K562 (cell line): ENCODE measurements at regions not wholly inside any gene's neighbourhood (a gene's known extent, or its start where the extent isn't known, plus 50 kb on each side); places are given as distances from the start of the nearest gene placed in this dataset.

Experiments used
- BRD9 ChIP-seq: fragments of 450-650 bp; IDR thresholded peaks from 2 replicates; pipeline ENCODE4 v1.6.1; 2018; ENCODE audit warnings: low read depth; ENCODE audit not compliant: partially characterized antibody
- CTCF ChIP-seq, 3 experiments: IDR thresholded peaks in 2 of 3; conservative IDR thresholded peaks in 1 of 3; 2 replicates each; pipeline ENCODE4 v1.5.1; 2011 to 2012; ENCODE audit warnings: low read length in 3 of 3, mild to moderate bottlenecking in 3 of 3, control low read depth in 2 of 3, improper control_type of control experiment in 1 of 3, inconsistent platforms in 1 of 3, low read depth in 1 of 3, mixed read lengths in 1 of 3, moderate library complexity in 1 of 3; ENCODE audit not compliant: insufficient read depth in 2 of 3
- EP300 ChIP-seq: IDR thresholded peaks from 2 replicates; pipeline ENCODE4 v1.6.1; 2012; ENCODE audit warnings: low read length, improper control_type of control experiment
- GABPA ChIP-seq: fragments of 200-800 bp; sonication (Bioruptor generic); conservative IDR thresholded peaks from 2 replicates; pipeline ENCODE4 v1.6.1; 2016; ENCODE audit warnings: low read depth, missing genetic modification characterization, missing compliant biosample characterization
- GABPB1 ChIP-seq: sonication (generic); formaldehyde crosslinking; IDR thresholded peaks from 2 replicates; pipeline ENCODE4 v1.8.0; 2022; ENCODE audit warnings: mild to moderate bottlenecking, missing genetic modification reagents
- HDAC6 ChIP-seq: IDR thresholded peaks from 2 replicates; pipeline ENCODE4 v1.6.1; 2012; ENCODE audit warnings: low read depth, mild to moderate bottlenecking, control low read depth, inconsistent platforms, low read length, moderate library complexity
- MAFF ChIP-seq: IDR thresholded peaks from 2 replicates; pipeline ENCODE4 v1.6.1; 2012; ENCODE audit warnings: low read length, improper control_type of control experiment
- MAFK ChIP-seq: IDR thresholded peaks from 2 replicates; pipeline ENCODE4 v1.6.1; 2011; ENCODE audit warnings: low read length, improper control_type of control experiment
- POLR2AphosphoS5 ChIP-seq: IDR thresholded peaks from 2 replicates; pipeline ENCODE4 v1.6.1; 2011; ENCODE audit warnings: mild to moderate bottlenecking, low read depth, low read length, moderate library complexity; ENCODE audit not compliant: control insufficient read depth, insufficient read depth
- RAD21 ChIP-seq, 2 experiments: fragments of 250-450 bp in 1 of 2; fragments of 450-650 bp in 1 of 2; sonication (Bioruptor Pico) in 1 of 2; formaldehyde crosslinking in 1 of 2; IDR thresholded peaks in 1 of 2; conservative IDR thresholded peaks in 1 of 2; 2 replicates each; pipeline versions ENCODE4 v1.4.0 to v1.8.0; 2020 to 2022; ENCODE audit warnings: mild to moderate bottlenecking in 2 of 2, moderate library complexity in 1 of 2
- SMARCA4 ChIP-seq: fragments of 450-650 bp; IDR thresholded peaks from 2 replicates; pipeline ENCODE4 v1.6.1; 2016
- SP1 ChIP-seq: sonication (generic); formaldehyde crosslinking; IDR thresholded peaks from 2 replicates; pipeline ENCODE4 v1.8.1; 2022; ENCODE audit warnings: mild to moderate bottlenecking, missing genetic modification reagents
- USF2 ChIP-seq: sonication (generic); formaldehyde crosslinking; IDR thresholded peaks from 2 replicates; pipeline ENCODE4 v1.5.0; 2020; ENCODE audit warnings: missing genetic modification reagents
- ZMIZ1 ChIP-seq, 2 experiments: fragments of 150-350 bp in 1 of 2; IDR thresholded peaks; 2 replicates each; pipeline ENCODE4 v1.6.1; 2012 to 2016; ENCODE audit warnings: low read depth in 2 of 2, low read length in 2 of 2, mild to moderate bottlenecking in 1 of 2, moderate library complexity in 1 of 2

GRCh38 chr7:30232391-30232790 lies 52.0 kb upstream of the ZNRF2 start:
- TF ChIP-seq POLR2AphosphoS5 (no peak), MAFF (no peak), CTCF (IDR thresholded peaks at IDR 0.05 in 2 of 3, conservative IDR thresholded peaks at IDR 0.05 in 1 of 3; ENCODE audit: insufficient read depth in 2 of 3, low read depth in 1 of 3, low read length in 3 of 3) (no peak), ZMIZ1 (IDR thresholded peaks at IDR 0.05; ENCODE audit: low read depth in 2 of 2, low read length in 2 of 2) (no peak), GABPB1 (CRISPR knock-in tag) (no peak), HDAC6 (no peak), SMARCA4 (no peak), USF2 (CRISPR knock-in tag) (no peak), RAD21 (CRISPR knock-in tag; conservative IDR thresholded peaks at IDR 0.05 in 1 of 2, IDR thresholded peaks at IDR 0.05 in 1 of 2) (no peak), BRD9 (no peak), EP300 (no peak), MAFK (no peak), SP1 (CRISPR knock-in tag) (no peak), GABPA (tag) (no peak)
